GM21423 (cell line): ENCODE measurements at regions not wholly inside any gene's neighbourhood (a gene's known extent, or its start where the extent isn't known, plus 50 kb on each side); places are given as distances from the start of the nearest gene placed in this dataset.

ENCODE experiments used
- ATAC-seq: cut with Tn5 transposase; IDR thresholded peaks from one replicate; pipeline ENCODE4 v1.9.1; 2021; ENCODE audit warnings: mild to moderate bottlenecking, moderate library complexity; ENCODE audit not compliant: unreplicated experiment

DNA sequence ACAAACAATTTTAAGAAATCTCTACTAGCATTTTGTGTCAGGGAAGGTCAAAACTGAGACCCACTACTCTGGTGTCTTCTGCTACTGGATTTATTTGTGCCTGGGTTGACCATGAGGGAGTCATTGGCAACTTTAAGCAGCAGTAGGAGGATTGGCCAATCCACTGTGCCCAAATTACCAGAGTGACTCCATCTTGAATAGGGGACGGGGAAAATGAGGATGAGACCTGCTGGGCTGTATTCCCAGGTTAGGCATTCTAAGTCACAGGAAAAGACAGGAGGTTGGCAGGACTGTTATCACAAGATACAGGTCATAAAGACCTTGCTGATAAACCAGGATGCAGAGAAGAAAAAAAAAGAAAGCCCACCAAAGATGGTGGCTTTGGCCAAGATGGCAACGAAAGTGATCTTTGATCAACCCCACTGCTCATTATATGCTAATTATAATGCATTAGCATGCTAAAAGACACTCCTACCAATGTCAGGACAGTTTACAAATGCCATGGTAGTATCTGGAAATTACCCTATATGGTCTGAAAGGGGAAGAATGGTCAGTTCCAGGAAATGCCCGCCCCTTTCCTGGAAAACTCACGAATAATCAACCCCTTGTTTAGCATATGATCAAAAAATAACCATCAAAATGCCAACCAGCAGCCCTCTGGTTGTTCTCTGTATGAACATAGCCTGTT is 200.9 kb downstream of the LTN1 start:
- no peak for ATAC-seq

DNA sequence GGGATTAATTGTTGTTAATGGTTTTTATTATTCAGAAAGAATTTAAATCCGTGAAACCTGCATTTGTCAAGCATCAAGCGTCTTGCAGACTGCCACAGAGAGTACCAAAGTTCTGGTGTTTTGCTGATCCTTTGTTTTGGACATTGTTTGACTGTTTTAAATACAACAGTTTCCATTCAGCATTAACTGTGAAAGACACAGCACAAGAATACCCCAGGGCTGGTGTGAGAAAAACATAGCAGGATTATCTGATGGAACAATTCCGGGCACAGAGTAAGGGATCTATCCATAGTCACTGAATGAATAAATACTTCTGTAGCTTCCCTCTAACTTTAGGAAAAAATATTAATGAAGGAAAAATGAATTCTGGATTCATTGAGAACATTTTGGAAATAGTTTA is 202.3 kb downstream of the LTN1 start:
- ATAC-seq: no peak

DNA sequence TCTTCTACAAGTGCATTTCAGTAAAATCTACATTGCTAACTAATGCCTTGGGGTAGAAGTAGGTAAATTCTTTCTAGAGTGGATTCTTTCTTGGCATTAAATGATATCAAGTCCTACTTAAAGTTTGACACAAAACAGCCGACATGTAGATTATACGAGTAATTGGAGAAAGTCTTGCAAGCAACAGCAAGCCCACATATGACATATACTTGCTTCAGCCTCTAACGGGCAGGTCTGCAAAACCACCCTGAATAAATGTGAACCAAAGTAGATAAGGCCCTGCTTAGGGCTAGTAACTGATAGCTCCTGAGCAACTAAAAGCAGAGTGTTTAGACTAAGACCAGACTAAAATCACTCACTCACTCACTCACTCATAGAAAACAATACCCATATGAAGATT is 203.2 kb downstream of the LTN1 start:
- no peak for ATAC-seq

DNA sequence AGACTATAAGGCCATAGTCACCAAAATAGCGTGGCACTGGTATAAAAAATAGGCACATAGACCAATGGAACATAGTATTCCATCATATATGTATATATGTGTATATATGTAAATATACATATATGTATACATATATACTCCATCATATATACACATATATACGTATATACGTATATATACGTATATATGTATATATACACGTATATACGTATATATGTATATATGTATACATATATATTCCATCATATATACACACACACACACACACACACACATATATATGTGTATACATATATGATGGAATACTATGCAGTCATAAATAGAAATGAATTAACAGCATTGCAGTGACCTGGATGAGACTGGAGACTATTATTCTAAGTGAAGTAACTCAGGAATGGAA is 204.6 kb downstream of the LTN1 start:
- no peak for ATAC-seq

DNA sequence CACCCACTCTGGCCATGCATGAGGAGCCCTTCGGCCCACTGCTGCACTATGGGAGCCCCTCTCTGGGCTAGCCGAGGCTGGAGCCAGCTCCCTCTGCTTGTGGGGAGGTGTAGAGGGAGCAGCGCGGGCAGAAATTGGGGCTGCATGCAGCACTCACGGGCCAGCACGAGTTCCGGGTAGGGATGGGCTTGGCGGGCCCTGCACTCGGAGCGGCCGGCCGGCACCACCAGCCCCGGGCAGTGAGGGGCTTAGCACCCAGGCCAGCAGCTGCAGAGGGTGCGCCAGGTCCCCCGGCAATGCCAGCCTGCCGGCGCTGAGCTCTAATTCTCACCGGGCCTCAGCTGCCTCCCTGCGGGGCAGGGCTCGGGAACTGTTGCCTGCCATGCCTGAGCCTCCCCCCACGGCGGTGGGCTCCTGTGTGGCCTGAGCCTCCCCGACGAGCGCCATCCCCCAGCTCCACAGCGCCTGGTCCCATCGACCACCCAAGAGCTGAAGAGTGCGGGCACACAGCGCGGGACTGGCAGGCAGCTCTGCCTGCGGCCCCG is 209.0 kb downstream of the LTN1 start:
- no peak for ATAC-seq

DNA sequence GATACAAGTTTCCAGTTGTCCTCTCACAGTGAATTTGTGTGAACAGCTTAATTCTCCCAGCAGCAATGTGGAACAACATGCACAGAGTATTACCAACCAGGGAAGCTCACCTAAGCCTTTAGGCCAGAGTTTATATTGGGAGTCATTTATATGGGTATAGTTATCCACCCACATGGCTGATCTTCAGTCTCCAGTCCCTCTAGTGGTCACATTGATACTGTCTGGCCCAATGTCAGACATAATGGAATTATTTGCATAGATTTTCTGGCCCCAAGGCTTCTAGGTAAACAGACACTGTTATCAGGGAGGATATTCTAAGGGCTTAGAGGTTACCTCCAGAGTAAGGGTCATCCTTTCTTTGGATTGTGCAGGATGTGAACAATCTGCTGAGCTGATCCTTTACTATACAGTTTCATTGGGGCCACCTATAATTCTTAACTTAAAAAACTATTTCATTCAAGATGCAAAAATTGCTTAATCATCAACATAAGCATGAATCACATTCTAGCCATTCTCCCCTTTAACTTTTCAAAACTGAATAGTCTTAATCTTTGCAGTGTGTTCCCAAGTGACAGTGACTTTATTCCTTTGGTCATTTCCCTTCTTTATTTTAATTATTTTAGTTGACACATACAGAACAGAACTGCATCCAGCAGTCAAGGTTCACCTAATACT is 210.9 kb downstream of the LTN1 start:
- ATAC-seq: no peak

DNA sequence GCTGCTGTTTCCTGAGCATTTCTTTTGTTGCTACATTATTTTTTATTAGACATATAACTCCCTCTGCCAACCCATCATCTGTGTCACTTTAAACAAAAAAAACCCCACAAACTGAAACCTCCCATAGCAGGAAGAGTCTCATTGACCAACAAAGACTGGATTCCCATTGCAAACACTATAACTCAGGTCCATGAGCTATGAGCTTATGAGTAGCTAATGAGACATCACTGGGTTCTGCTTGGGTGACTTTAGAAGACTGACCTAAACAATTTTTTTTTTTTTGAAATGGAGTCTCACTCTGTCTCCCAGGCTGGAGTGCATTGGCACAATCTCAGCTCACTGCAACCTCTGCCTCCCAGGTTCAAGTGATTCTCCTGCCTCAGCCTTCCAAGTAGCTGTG is 212.8 kb downstream of the LTN1 start:
- no peak for ATAC-seq

DNA sequence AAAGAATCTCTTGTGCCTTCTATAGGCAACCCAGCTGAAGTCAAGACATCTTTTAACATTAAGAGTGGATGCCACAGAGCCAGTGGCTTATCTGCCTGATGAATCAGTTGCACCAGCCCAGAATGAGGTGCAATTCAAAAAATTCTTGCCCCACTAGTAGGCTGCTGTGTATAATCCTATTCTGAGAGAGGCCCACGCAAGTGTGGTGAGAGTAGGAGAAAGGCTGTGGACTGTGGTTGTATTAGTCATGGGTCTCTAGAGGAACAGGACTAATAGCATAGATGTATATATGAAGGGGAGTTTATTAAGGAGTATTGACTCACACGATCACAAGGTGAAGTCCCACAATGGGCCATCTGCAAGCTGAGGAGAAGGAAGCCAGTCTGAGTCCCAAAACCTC is 216.4 kb downstream of the LTN1 start:
- ATAC-seq: no peak

DNA sequence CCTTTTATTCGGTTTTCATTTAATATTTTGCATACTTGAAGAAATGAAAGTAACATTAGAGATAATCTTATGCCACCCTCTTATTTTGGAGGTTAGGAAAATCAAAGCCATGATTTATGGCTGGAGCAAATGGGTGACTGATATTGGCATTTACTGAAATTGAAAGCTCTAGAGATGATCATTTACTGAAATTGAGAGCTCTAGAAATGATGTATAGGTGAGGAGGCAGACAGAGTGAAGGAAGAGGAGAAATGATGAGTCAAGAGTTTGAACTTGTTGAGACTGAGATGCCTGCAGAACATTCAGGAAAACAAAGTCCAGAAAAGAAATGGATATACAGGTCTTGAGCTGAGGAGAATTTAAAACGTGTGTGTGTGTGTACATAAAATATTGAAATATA is 217.6 kb downstream of the LTN1 start:
- no peak for ATAC-seq

DNA sequence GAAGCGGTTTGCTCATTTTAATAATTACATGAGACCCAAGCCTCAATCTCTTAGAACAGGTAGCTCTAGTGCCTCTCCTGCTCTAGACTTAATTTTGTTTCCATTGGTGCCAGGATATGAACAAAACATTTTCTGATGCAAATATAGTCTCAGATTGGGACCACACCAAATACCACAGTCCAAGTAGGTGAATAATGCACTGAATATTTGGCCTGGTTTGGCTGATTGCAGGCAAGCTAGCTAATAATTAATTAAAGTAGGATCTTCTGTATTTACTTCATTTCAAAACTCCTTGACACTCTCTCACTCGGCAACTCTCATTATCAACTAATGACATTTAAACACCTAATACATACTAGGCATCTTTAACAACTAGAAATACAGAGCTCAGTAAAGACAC is 219.6 kb downstream of the LTN1 start:
- ATAC-seq: no peak

DNA sequence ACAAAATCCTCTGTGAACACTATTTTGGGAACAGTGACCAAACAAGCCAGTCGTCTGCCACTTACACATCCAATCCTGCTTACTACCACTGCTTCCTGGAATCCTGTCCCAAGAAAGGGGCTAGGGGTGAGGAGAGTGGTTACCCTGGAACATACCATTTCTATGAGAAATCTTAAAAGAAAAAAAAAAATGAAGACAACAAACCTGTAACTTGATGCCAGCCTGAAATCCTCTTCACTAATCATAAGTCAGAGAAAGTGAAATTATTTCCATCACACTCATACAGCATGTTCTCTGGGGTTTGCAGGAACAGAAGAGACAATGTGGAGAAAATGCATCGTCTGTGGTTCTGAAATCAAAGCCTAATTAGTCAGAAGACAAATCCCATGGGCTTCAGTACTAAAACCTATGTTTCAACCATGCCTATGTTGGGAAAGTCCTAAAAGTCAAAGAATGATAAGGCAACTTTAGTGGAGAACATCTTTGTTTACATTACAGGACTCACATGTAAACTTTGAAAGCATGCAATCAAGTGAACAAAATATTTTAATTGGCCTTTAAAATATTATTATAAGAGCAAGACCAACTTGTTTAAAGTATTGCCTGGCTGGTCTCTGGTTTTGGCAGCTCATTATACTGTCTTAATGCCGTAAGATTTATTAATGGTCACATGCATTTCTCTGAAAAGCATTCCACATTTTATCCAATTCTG is 220.7 kb downstream of the LTN1 start:
- ATAC-seq: no peak

DNA sequence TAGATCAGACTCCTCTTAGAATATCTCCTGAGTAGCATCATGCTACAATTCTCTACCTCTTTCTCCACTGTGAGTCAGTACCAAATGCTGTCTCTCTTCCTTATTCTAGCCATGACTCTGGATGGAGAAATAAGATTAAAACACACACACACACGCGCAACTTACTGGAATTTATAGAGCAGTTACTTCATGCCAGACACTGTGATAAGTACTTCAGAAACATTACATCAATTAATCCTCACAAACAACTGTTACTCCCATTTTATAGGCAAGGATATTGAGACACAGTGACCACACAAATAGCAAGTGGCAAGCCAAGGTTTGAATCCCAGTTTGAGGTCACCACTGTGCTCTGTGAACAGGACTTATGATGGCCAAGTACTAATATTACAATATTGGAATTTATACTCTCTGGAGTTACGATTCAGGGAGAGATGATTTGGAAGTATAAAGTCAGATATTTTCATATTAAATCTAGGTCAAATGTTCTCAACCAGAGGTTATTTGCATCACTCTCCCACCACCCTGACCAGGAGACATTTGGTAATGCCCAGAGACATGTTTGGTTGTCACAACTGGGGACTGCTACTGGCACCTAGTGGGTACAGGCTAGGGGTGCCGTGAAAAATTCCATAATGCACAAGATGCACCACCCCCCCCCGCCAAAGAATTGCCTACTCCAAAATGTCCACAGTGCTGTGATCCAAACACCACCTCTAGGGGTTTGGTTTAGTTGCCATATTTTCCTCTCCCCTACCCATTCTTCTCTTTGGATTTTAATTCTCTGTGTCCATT is 221.6 kb downstream of the LTN1 start:
- no peak for ATAC-seq

DNA sequence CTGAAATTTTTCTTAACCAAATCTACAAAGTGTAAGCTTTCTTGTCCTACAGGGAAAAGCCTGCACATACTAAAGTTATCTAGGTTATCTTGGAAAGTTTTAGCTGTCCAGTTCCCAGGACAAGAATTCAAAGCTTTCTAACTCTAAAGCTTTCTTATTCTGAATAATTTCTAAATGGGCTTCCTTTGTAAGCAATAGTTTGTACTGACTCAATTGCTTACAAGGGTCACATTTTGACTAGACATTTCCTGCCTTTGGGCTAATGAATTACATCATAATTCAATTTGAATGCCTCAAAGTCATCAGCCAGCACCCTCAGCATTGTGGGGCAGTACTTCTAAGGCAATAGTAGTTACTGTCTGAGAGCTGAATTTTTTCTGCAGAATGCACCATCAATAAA is 223.0 kb downstream of the LTN1 start:
- no peak for ATAC-seq

DNA sequence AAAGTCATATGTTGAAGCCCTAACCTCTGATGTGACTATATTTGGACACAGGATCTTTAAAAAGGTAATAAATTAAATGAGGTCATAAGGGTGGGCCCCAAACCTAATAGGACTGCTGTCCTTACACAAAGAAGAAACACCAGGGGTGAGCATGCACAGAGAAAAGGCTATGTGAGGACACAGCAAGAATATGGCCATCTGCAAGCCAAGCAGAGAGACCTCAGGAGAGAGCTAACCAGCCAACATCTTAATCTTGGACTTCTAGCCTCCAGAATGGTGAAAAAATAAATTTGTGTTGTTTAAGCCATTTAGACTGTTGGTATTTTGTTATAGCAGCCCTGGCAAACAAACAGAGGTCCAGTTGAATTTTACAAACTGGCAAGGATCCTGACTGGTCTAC is 223.9 kb downstream of the LTN1 start:
- ATAC-seq: no peak

DNA sequence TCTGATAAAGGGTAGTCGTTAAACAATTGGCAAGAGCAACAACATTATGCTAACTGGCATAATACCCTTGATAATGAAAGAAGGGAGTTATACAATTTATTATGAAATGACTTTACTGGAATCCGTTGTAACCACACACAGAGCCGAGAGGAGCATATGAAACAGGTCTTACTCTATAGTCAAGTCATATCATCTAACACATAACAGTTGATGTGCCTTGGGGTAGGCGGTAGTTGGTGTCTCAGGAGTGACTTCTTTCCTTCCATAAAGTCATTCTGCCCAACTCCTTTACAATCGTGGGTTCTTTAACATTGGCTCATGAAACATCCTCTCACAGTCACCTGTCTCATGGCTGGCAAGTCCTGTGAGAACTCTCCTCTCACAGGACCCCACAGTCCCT is 225.2 kb downstream of the LTN1 start:
- ATAC-seq: no peak

DNA sequence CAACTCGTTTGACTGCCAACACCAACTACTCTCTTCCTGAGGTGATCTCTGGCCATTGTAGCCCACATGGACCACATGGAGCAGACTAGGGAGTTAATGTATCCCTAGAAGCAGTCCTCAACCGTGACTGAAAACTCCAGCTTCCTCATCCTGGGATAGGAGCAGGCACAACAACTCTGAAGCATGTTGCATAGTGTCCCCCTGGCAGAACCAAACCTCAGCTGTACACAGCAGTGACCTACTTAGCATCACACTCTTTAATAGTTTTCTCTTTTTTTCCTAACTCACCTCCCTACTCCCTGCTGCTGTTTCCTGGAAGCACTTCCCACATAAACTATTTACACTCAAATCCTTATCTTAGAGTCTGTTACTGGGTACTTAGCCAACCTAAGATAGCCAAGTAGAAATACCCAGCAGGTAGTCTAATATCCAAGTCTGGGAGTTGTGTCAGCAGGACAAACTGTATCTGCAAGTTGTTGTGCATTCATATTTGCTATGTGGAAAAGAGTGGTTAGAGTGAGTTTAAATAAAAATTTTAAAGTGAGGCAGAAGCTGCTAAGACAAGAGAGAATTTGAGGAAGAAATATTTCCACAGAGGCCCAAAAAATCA is 228.8 kb downstream of the LTN1 start:
- ATAC-seq: no peak

DNA sequence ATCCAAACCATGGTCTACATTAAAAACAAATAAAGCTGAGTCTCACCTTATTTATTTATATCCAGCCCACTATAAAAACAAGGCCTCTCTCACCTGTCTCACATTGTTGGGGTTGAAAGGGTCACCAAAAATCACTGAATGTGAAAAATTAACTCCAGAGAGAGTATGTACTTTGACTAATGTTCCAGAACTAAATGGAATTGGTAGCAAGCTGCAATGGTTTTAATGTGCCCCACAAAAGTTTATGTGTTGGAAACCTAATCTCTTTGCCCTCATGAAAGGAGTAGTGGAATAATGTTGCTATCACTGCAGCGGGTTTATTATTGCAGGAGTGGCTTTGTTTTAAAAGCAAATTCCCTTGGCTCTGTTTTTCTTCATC is 230.3 kb downstream of the LTN1 start:
- no peak for ATAC-seq

DNA sequence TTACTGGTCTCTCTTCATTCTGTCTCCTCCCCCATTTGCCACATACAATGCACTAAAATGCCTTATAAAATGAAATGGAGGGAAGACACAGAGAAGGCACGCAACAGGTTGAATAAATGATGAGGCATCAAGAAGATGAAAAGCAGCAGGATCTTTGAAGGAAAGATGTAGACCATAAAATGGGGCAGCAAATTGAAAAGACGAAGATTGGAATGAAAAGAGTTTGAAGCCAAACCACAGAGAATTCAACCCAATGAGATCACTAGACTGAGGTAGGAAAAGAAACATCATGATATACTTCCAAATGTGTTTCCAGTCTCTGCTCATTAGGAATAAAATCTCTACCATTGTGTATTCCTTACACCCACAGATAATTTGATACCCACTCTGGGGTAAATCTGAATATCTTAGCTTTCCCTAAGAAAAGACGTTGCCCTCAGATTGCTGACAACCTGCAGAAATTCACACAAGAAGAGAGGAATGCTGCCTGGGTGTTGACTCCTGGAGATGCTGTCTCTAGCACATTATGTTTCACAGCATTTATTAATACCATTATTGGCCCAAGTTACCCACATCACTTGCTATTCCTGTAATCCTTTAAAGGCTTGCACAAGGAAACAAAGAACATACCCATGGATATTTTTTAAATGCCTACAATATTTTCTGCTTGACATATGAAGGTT is 230.9 kb downstream of the LTN1 start:
- no peak for ATAC-seq

DNA sequence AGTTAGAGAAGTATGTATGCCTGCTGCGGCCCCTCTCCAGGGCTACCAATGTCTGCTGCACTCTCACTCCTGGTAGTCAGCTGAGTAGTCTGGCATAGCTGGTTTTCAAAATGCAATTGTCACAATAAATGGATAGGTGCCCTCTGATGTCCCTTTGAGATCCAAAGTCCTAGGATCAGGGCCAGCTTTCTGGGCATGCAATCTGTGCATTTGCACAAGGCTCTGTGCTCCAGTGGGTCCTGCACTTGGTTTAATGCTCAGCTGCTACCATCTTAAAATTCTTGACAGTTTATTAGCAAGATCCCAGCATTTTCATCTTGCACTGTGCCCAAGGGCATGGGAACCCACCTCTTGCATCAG is 233.8 kb downstream of the LTN1 start:
- ATAC-seq: no peak
